Right lobe of liver (tissue), 6 donors: ENCODE measurements at regions not wholly inside any gene's neighbourhood (a gene's known extent, or its start where the extent isn't known, plus 50 kb on each side); places are given as distances from the start of the nearest gene placed in this dataset.

ENCODE experiments used
- ATAC-seq, 4 donors: fragments of 200-7000 bp; cut with Tn5 transposase; one replicate each; pipeline ENCODE4 v1.9.1; 2020; ENCODE audit warnings: mild to moderate bottlenecking in 4 of 4, moderate library complexity in 4 of 4
- DNase-seq, 3 donors: peaks; one replicate each; pipeline ENCODE4 v3.0.0-alpha.2; 2020
- H3K27ac ChIP-seq, 3 donors: fragments of 200-600 bp; one replicate each; pipeline ENCODE4 v1.8.0; 2022
- H3K27me3 ChIP-seq, 2 donors: fragments of 200-600 bp; one replicate each; pipeline ENCODE4 v1.8.0; 2022
- H3K36me3 ChIP-seq, 4 donors: fragments of 200-600 bp; sonication (generic) in 1 of 4; one replicate each; pipeline versions ENCODE4 v1.5.1 to v1.8.0; 2017 to 2022; ENCODE audit warnings: control low read depth in 1 of 4
- H3K4me1 ChIP-seq, 4 donors: fragments of 200-600 bp; sonication (generic) in 1 of 4; one replicate each; pipeline versions ENCODE4 v1.5.1 to v1.8.0; 2017 to 2022; ENCODE audit warnings: control low read depth in 1 of 4
- H3K4me3 ChIP-seq, 3 donors: fragments of 200-600 bp; one replicate each; pipeline ENCODE4 v1.8.0; 2022
- H3K9me3 ChIP-seq, 4 donors: fragments of 200-600 bp; sonication (generic) in 1 of 4; one replicate each; pipeline versions ENCODE4 v1.5.1 to v1.8.0; 2017 to 2022; ENCODE audit warnings: control low read depth in 1 of 4
- CTCF ChIP-seq, 4 donors: fragments of 200-600 bp in 3 of 4; fragments of 450-650 bp in 1 of 4; IDR thresholded peaks; one replicate each; pipeline versions ENCODE4 v1.5.1 to v1.8.0; 2016 to 2022; ENCODE audit warnings: antibody characterized with exemption in 4 of 4, mild to moderate bottlenecking in 2 of 4
- POLR2A ChIP-seq: fragments of 450-650 bp; IDR thresholded peaks from one replicate; pipeline ENCODE4 v1.6.1; 2017; ENCODE audit warnings: antibody characterized with exemption, mild to moderate bottlenecking
- WGBS: methylation state at CpG from one replicate; pipeline ENCODE4 v1.1.6; 2018; ENCODE audit warnings: low coverage, low lambda C conversion rate; ENCODE audit not compliant: insufficient coverage; ENCODE audit errors: missing lambda C conversion rate; 5-methylcytosine and 5-hydroxymethylcytosine counted together
- intact Hi-C, 2 donors: fragments of 100-400 bp; cut with DNase I; formaldehyde crosslinking; loops; one replicate each; pipeline versions ENCODE4 v1.11.2 to v1.14.1; 2022
- donor health status: DM: no; HTN: yes; CAD: no.
- donor health status: DM: no; HTN: no; CAD: no.
- donor health status: DM: no; HTN: no; CAD: no.
- donor health status: DM: no; HTN: yes; CAD: no.
- donor health status: DM: no; HTN: yes; CAD: no.

- ATAC-seq (no peak), DNase-seq (no peak)
- no peaks in the 10 kb centered on the region for H3K36me3 ChIP-seq
- TF ChIP-seq CTCF (IDR thresholded peaks at IDR 0.05) = no peak
- TF ChIP-seq POLR2A = no peak
- H3K4me3 ChIP-seq = no peak overlapping the region
- intact Hi-C loops = no loop called here
- 62% methylated on average over 1 of the region's 1 CpG for WGBS
- H3K27ac ChIP-seq = no peak overlapping the region
- H3K9me3 ChIP-seq = no peaks in the 10 kb centered on the region
- no peaks in the 10 kb centered on the region for H3K27me3 ChIP-seq
- no peaks in the 10 kb centered on the region for H3K4me1 ChIP-seq
Observed at GRCh38 chr13:67374391-67374790, 144.3 kb upstream of the PCDH9 start.

- TF ChIP-seq POLR2A (no peak), CTCF (IDR thresholded peaks at IDR 0.05) (no peak)
- H3K27ac ChIP-seq = no peak overlapping the region
- H3K4me3 ChIP-seq = no peak overlapping the region
- 43% methylated on average over 1 of the region's 1 CpG for WGBS
- H3K36me3 ChIP-seq = no peaks in the 10 kb centered on the region
- no peaks in the 10 kb centered on the region for H3K9me3 ChIP-seq
- no peak for DNase-seq
- intact Hi-C loops = no loop called here
- no peaks in the 10 kb centered on the region for H3K4me1 ChIP-seq
- H3K27me3 ChIP-seq = no peaks in the 10 kb centered on the region
- no peak for ATAC-seq
Observed at GRCh38 chr13:67372868-67373464, 142.8 kb upstream of the PCDH9 start.

GRCh38 chr13:67369895-67370660 lies 139.9 kb upstream of the PCDH9 start:
- no peak overlapping the region for H3K4me3 ChIP-seq
- intact Hi-C loops = no loop called here
- TF ChIP-seq CTCF (IDR thresholded peaks at IDR 0.05) (no peak), POLR2A (no peak)
- ATAC-seq (no peak), DNase-seq (no peak)
- H3K27me3 ChIP-seq = no peaks in the 10 kb centered on the region
- H3K4me1 ChIP-seq = no peaks in the 10 kb centered on the region
- H3K36me3 ChIP-seq = no peaks in the 10 kb centered on the region
- H3K9me3 ChIP-seq = no peaks in the 10 kb centered on the region
- H3K27ac ChIP-seq = no peak overlapping the region
- 59% methylated on average over 6 of the region's 6 CpGs for WGBS

GRCh38 chr13:67367399-67367798 lies 137.3 kb upstream of the PCDH9 start:
- 25% methylated on average over 1 of the region's 1 CpG for WGBS
- DNase-seq (no peak), ATAC-seq (no peak)
- no peak overlapping the region for H3K4me3 ChIP-seq
- intact Hi-C loops = no loop called here
- H3K4me1 ChIP-seq = no peaks in the 10 kb centered on the region
- TF ChIP-seq CTCF (IDR thresholded peaks at IDR 0.05) (no peak), POLR2A (no peak)
- no peaks in the 10 kb centered on the region for H3K36me3 ChIP-seq
- H3K27ac ChIP-seq = no peak overlapping the region
- H3K9me3 ChIP-seq = no peaks in the 10 kb centered on the region
- no peaks in the 10 kb centered on the region for H3K27me3 ChIP-seq
